B cell (primary cell): ENCODE measurements at regions not wholly inside any gene's neighbourhood (a gene's known extent, or its start where the extent isn't known, plus 50 kb on each side); places are given as distances from the start of the nearest gene placed in this dataset.

Source experiments
- ATAC-seq: fragments of 200-7000 bp; cut with Tn5 transposase; one replicate; pipeline ENCODE4 v1.10.0; 2021; ENCODE audit warnings: low read depth, mild to moderate bottlenecking, moderate number of reproducible peaks, moderate library complexity
- CTCF ChIA-PET: fragments of 350-600 bp; sonication (Branson Sonifier 250); formaldehyde crosslinking; loops from one replicate; lab custom pipeline; 2021; ENCODE audit warnings: antibody characterized with exemption, inconsistent platforms; lab: Charles Lee
- POLR2A ChIA-PET: fragments of 350-600 bp; sonication (Branson Sonifier 250); formaldehyde crosslinking; loops from one replicate; lab custom pipeline; 2021; ENCODE audit warnings: antibody characterized with exemption; lab: Charles Lee
- DNase-seq: peaks from one replicate; pipeline ENCODE4 v3.0.0; 2013
- H2AFZ ChIP-seq: 2 replicates; pipeline ENCODE4 v1.6.1; 2012; ENCODE audit warnings: mild to moderate bottlenecking, low read depth, low read length; ENCODE audit not compliant: insufficient read depth, poor library complexity, severe bottlenecking
- H3K27ac ChIP-seq, 2 donors: 1 replicate in 1 of 2; 2 replicates in 1 of 2; pipeline ENCODE4 v1.5.1; 2012 to 2013; ENCODE audit warnings: low read length in 2 of 2, mild to moderate bottlenecking in 2 of 2, moderate library complexity in 1 of 2
- H3K27me3 ChIP-seq, 4 experiments: fragments of 200-600 bp in 1 of 4; sonication (generic) in 1 of 4; replicated peaks in 1 of 4; 1 replicate in 2 of 4; 2 replicates in 2 of 4; pipeline versions ENCODE4 v1.6.1 to v1.7.0; 2013 to 2016; ENCODE audit warnings: low read length in 3 of 4, mild to moderate bottlenecking in 2 of 4, mixed read lengths in 1 of 4, moderate library complexity in 1 of 4; ENCODE audit not compliant: insufficient read depth in 4 of 4, control insufficient read depth in 3 of 4; ENCODE audit errors: control extremely low read depth in 1 of 4
- H3K36me3 ChIP-seq, 2 experiments: replicated peaks in 1 of 2; 1 replicate in 1 of 2; 2 replicates in 1 of 2; pipeline versions ENCODE4 v1.6.1 to v1.7.1; 2013; ENCODE audit warnings: low read length in 1 of 2; ENCODE audit not compliant: insufficient read depth in 2 of 2, control insufficient read depth in 1 of 2; ENCODE audit errors: control extremely low read depth in 1 of 2, extremely low read depth in 1 of 2
- H3K4me1 ChIP-seq, 2 donors: fragments of 200-600 bp in 1 of 2; sonication (generic) in 1 of 2; 1 replicate in 1 of 2; 2 replicates in 1 of 2; pipeline versions ENCODE4 v1.5.1 to v1.6.1; 2013 to 2017; ENCODE audit warnings: low read length in 2 of 2; ENCODE audit not compliant: control insufficient read depth in 2 of 2, insufficient read depth in 2 of 2
- H3K4me2 ChIP-seq: replicated peaks from 2 replicates; pipeline ENCODE3; 2012; ENCODE audit warnings: mild to moderate bottlenecking, low read depth, low read length; ENCODE audit not compliant: poor library complexity, severe bottlenecking
- H3K4me3 ChIP-seq, 5 experiments: fragments of 200-600 bp in 1 of 5; sonication (generic) in 1 of 5; 1 replicate in 3 of 5; 2 replicates in 2 of 5; pipeline versions ENCODE4 v1.5.1 to v1.7.0; 2011 to 2016; ENCODE audit warnings: low read length in 4 of 5, mild to moderate bottlenecking in 4 of 5, low read depth in 2 of 5, control low read depth in 1 of 5, moderate library complexity in 1 of 5; ENCODE audit not compliant: insufficient read depth in 1 of 5; ENCODE audit errors: control extremely low read depth in 1 of 5, extremely low read depth in 1 of 5
- H3K79me2 ChIP-seq: fragments of 200-600 bp; sonication (generic); one replicate; pipeline ENCODE4 v1.6.0; 2016; ENCODE audit warnings: low read length; ENCODE audit not compliant: control insufficient read depth, insufficient read depth
- H3K9ac ChIP-seq: fragments of 200-600 bp; sonication (generic); 2 replicates; pipeline ENCODE4 v1.6.1; 2017; ENCODE audit warnings: mild to moderate bottlenecking, low read length, moderate library complexity
- H3K9me3 ChIP-seq, 3 donors: one replicate each; pipeline versions ENCODE4 v1.6.1 to v1.7.1; 2013; ENCODE audit warnings: low read length in 2 of 3; ENCODE audit not compliant: control insufficient read depth in 2 of 3, insufficient read depth in 1 of 3; ENCODE audit errors: control extremely low read depth in 1 of 3
- H4K20me1 ChIP-seq: 2 replicates; pipeline ENCODE4 v1.6.0; 2012; ENCODE audit warnings: mild to moderate bottlenecking, low read length; ENCODE audit not compliant: insufficient read depth, control insufficient read depth, poor library complexity, severe bottlenecking
- H3K27ac Mint-ChIP-seq: one replicate; pipeline ENCODE4 v1.8.0; 2021; ENCODE audit warnings: mixed read lengths
- H3K27me3 Mint-ChIP-seq: one replicate; pipeline ENCODE4 v1.8.0; 2021; ENCODE audit warnings: mixed read lengths
- H3K4me1 Mint-ChIP-seq: one replicate; pipeline ENCODE4 v1.8.0; 2021; ENCODE audit warnings: mixed read lengths
- H3K4me3 Mint-ChIP-seq: one replicate; pipeline ENCODE4 v1.8.0; 2021; ENCODE audit warnings: mixed read lengths
- H3K9me3 Mint-ChIP-seq: one replicate; pipeline ENCODE4 v1.8.0; 2022; ENCODE audit warnings: mixed read lengths; ENCODE audit not compliant: insufficient read depth
- EZH2 ChIP-seq: IDR thresholded peaks from 2 replicates; pipeline ENCODE4 v1.6.1; 2012; ENCODE audit warnings: borderline replicate concordance, low read depth, mild to moderate bottlenecking, moderate library complexity, low read length; ENCODE audit not compliant: insufficient read depth, poor library complexity, severe bottlenecking
- WGBS: methylation state at CpG from one replicate; pipeline ENCODE4 v1.1.5; 2013; ENCODE audit warnings: missing lambda C conversion rate; ENCODE audit not compliant: insufficient coverage; 5-methylcytosine and 5-hydroxymethylcytosine counted together
- intact Hi-C: fragments of 100-400 bp; cut with micrococcal nuclease; formaldehyde crosslinking; loops from one replicate; pipeline ENCODE4 v1.10.0; 2022
- TF ChIP-seq, protein P1 (sequence below): fragments of 200-600 bp; IDR thresholded peaks from one replicate; pipeline ENCODE4 v1.8.0; 2022; ENCODE audit warnings: antibody characterized with exemption, mild to moderate bottlenecking

DNA sequence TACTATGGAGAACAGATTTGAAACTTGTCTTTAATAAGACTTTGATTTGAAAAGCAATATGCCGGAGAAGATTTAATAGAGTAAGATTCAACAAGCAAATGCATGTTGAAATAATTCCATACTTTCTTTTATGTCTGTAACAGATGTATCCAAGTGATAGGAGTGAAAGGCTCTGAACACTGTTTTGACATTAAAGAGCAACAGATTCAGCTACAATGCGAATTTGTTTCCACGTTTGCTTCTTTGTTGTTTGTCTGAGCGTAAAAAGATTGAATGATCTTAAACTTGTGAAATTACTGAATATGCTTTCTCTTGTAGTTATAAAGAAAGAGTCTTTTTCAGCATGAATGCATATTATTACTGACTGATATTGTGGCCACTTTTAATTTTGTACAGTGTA, 2612.9 kb downstream of the PCDH9 start:
- H3K27ac ChIP-seq: no peak overlapping the region
- Mint-ChIP-seq H3K4me3 (no peak overlapping the region), H3K4me1 (no peaks in the 10 kb centered on the region), H3K27me3 (no peaks in the 10 kb centered on the region), H3K27ac (no peak overlapping the region), H3K9me3 (no peaks in the 10 kb centered on the region)
- TF ChIP-seq EZH2: no peak
- TF ChIP-seq, protein P1, sequence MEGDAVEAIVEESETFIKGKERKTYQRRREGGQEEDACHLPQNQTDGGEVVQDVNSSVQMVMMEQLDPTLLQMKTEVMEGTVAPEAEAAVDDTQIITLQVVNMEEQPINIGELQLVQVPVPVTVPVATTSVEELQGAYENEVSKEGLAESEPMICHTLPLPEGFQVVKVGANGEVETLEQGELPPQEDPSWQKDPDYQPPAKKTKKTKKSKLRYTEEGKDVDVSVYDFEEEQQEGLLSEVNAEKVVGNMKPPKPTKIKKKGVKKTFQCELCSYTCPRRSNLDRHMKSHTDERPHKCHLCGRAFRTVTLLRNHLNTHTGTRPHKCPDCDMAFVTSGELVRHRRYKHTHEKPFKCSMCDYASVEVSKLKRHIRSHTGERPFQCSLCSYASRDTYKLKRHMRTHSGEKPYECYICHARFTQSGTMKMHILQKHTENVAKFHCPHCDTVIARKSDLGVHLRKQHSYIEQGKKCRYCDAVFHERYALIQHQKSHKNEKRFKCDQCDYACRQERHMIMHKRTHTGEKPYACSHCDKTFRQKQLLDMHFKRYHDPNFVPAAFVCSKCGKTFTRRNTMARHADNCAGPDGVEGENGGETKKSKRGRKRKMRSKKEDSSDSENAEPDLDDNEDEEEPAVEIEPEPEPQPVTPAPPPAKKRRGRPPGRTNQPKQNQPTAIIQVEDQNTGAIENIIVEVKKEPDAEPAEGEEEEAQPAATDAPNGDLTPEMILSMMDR: no peak
- no peaks in the 10 kb centered on the region for H4K20me1 ChIP-seq
- H3K4me3 ChIP-seq: no peak overlapping the region
- no peaks in the 10 kb centered on the region for H3K79me2 ChIP-seq
- CTCF ChIA-PET: no interaction called here
- no peaks in the 10 kb centered on the region for H3K9me3 ChIP-seq
- POLR2A ChIA-PET: no interaction called here
- WGBS: 80% methylated on average over 2 of the region's 4 CpGs
- DNase-seq (no peak), ATAC-seq (no peak)
- intact Hi-C loops: no loop called here
- H3K36me3 ChIP-seq: no peaks in the 10 kb centered on the region
- H3K27me3 ChIP-seq: no peaks in the 10 kb centered on the region
- H3K4me2 ChIP-seq: no peak overlapping the region
- H2AFZ ChIP-seq: no peak overlapping the region
- H3K9ac ChIP-seq: no peak overlapping the region
- H3K4me1 ChIP-seq: no peaks in the 10 kb centered on the region

DNA sequence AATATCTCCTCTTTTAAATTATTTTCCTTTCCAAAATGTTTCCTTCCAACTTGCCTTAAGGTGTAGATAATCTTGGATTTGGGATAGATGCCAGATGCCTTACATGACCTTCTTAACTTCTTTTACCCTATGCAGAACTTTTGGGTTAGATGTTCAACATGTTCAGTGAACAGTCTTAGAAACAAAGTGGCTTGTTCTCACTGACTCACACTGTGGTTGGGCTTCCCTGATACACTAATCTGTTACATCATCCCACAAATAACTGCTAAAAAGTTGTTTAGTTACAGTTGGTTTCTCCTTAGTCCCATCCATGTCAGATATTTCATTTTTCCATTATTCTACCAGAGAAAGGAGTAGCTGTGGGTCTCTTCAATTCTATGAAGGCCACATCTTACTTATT, 2638.2 kb downstream of the PCDH9 start:
- Histone ChIP-seq H3K27me3 (no peaks in the 10 kb centered on the region), H3K27ac (no peak overlapping the region), H3K9ac (no peak overlapping the region), H3K79me2 (no peaks in the 10 kb centered on the region), H4K20me1 (no peaks in the 10 kb centered on the region), H3K9me3 (no peaks in the 10 kb centered on the region), H3K4me3 (no peak overlapping the region), H3K4me2 (no peak overlapping the region), H3K36me3 (no peaks in the 10 kb centered on the region), H3K4me1 (no peaks in the 10 kb centered on the region), H2AFZ (no peak overlapping the region)
- ChIA-PET POLR2A (no interaction called here), CTCF (interaction anchor here (0.6 kb wide), 1 partner anchor 42 kb away, joined by 4 read pairs; no protein-coding TSS in a partner anchor)
- Mint-ChIP-seq H3K27me3 (no peaks in the 10 kb centered on the region), H3K9me3 (no peaks in the 10 kb centered on the region), H3K4me3 (no peak overlapping the region), H3K27ac (no peak overlapping the region), H3K4me1 (no peaks in the 10 kb centered on the region)
- intact Hi-C loops: no loop called here
- DNase-seq (no peak), ATAC-seq (no peak)
- TF ChIP-seq EZH2: no peak
- TF ChIP-seq, protein P1: no peak
